CD4-positive, alpha-beta T cell treated with Interleukin-21 for 1 hour (primary cell): ENCODE measurements at regions not wholly inside any gene's neighbourhood (a gene's known extent, or its start where the extent isn't known, plus 50 kb on each side); places are given as distances from the start of the nearest gene placed in this dataset.

Experiments used
- DNase-seq: peaks from one replicate; pipeline ENCODE4 v3.0.0-alpha.2; 2020

- DNase-seq = no peak
Observed at GRCh38 chr6:40973304-40973703, 65.7 kb downstream of the UNC5CL start.

- no peak for DNase-seq
Observed at GRCh38 chr6:40972814-40973213, 66.2 kb downstream of the UNC5CL start.

GRCh38 chr6:40972190-40972589, 66.8 kb downstream of the UNC5CL start:
- DNase-seq = no peak

- no peak for DNase-seq
Observed at GRCh38 chr6:40968620-40969164, 70.3 kb downstream of the UNC5CL start.

- no peak for DNase-seq
Observed at GRCh38 chr6:40966860-40967259, 72.2 kb downstream of the UNC5CL start.

GRCh38 chr6:40965046-40965445, 74.0 kb downstream of the UNC5CL start:
- no peak for DNase-seq

GRCh38 chr6:40963019-40963418, 76.0 kb downstream of the UNC5CL start:
- no peak for DNase-seq

GRCh38 chr6:40962241-40962640, 76.8 kb downstream of the UNC5CL start:
- DNase-seq = no peak

- no peak for DNase-seq
Observed at GRCh38 chr6:40961831-40962230, 77.2 kb downstream of the UNC5CL start.

GRCh38 chr6:40960742-40961430, 78.1 kb downstream of the UNC5CL start:
- DNase-seq = no peak

GRCh38 chr6:40959781-40960327, 79.2 kb downstream of the UNC5CL start:
- no peak for DNase-seq

- DNase-seq = no peak
Observed at GRCh38 chr6:40958738-40959137, 80.3 kb downstream of the UNC5CL start.

GRCh38 chr6:40957616-40958492, 81.2 kb downstream of the UNC5CL start:
- DNase-seq = no peak

- DNase-seq = no peak
Observed at GRCh38 chr6:40956936-40957335, 82.1 kb downstream of the UNC5CL start.

- DNase-seq = no peak
Observed at GRCh38 chr6:40955178-40955545, 83.9 kb downstream of the UNC5CL start.

GRCh38 chr6:40954446-40955177, 84.4 kb downstream of the UNC5CL start:
- no peak for DNase-seq

- no peak for DNase-seq
Observed at GRCh38 chr6:40953486-40953885, 85.5 kb downstream of the UNC5CL start.

- DNase-seq = no peak
Observed at GRCh38 chr6:40950986-40951698, 87.9 kb downstream of the UNC5CL start.

- no peak for DNase-seq
Observed at GRCh38 chr6:40948570-40948969, 90.5 kb downstream of the UNC5CL start.

GRCh38 chr6:40947876-40948526, 91.0 kb downstream of the UNC5CL start:
- DNase-seq = no peak

GRCh38 chr6:40946738-40947301, 92.2 kb downstream of the UNC5CL start:
- DNase-seq = no peak
